Prostate gland (tissue), 2 donors: ENCODE measurements at regions not wholly inside any gene's neighbourhood (a gene's known extent, or its start where the extent isn't known, plus 50 kb on each side); places are given as distances from the start of the nearest gene placed in this dataset.

Experiments
- POLR2A ChIP-seq: fragments of 450-650 bp; IDR thresholded peaks from one replicate; pipeline ENCODE4 v1.6.1; 2016; ENCODE audit warnings: antibody characterized with exemption, mild to moderate bottlenecking
- POLR2AphosphoS5 ChIP-seq: sonication (generic); formaldehyde crosslinking; IDR thresholded peaks from one replicate; pipeline ENCODE4 v1.6.1; 2017; ENCODE audit warnings: antibody characterized with exemption
- TF ChIP-seq, protein P1 (sequence below), 4 experiments: fragments of 200-600 bp in 2 of 4; fragments of 450-650 bp in 2 of 4; sonication (generic) in 2 of 4; IDR thresholded peaks; 1 replicate in 3 of 4; 2 replicates in 1 of 4; pipeline ENCODE4 v1.5.1; 2016 to 2019; ENCODE audit warnings: antibody characterized with exemption in 4 of 4, mild to moderate bottlenecking in 2 of 4, moderate library complexity in 2 of 4

DNA sequence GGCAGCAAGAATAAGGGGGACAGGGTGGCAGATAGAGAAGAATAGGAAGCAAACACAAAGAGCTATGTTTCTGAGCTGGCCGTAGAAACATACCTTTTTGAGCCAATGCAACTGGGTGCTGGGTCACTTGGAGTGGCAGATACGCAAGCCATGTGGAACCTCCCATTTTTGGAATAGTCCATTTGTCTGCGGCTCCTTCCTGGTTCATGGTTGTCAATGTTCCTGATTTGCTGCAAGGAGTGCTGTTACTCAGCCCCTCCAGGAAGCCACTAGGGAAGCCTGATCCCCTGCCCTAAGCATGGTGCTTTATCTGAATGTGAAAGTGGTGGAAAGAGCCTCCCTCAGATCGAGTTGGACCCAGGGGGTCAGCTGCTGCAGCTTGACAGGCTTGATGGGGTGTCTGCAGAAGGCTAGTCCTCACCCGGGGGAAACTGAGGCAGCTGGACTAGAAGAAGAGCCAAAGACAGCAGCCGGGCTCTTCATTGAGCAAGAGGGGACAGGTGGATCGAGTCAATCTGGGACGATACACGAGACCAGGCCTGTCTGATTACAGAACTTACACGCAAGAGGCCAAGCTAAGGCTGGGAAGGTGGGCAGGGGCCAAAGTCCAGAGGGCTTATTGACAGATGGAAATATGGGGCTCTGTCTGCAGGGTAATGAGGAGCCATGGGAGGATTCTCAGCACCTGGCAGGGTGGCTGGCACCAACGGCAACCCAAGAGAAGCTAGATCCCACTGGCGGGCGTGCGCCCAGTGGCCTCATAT is 57.4 kb upstream of the CTNNBL1 start:
- TF ChIP-seq, protein P1, sequence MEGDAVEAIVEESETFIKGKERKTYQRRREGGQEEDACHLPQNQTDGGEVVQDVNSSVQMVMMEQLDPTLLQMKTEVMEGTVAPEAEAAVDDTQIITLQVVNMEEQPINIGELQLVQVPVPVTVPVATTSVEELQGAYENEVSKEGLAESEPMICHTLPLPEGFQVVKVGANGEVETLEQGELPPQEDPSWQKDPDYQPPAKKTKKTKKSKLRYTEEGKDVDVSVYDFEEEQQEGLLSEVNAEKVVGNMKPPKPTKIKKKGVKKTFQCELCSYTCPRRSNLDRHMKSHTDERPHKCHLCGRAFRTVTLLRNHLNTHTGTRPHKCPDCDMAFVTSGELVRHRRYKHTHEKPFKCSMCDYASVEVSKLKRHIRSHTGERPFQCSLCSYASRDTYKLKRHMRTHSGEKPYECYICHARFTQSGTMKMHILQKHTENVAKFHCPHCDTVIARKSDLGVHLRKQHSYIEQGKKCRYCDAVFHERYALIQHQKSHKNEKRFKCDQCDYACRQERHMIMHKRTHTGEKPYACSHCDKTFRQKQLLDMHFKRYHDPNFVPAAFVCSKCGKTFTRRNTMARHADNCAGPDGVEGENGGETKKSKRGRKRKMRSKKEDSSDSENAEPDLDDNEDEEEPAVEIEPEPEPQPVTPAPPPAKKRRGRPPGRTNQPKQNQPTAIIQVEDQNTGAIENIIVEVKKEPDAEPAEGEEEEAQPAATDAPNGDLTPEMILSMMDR (IDR thresholded peaks at IDR 0.05): no peak
- TF ChIP-seq POLR2AphosphoS5 (no peak), POLR2A (no peak)
